ENCODE measurements at regions not wholly inside any gene's neighbourhood (a gene's known extent, or its start where the extent isn't known, plus 50 kb on each side); places are given as distances from the start of the nearest gene placed in this dataset.

- TF ChIP-seq YY1 (IDR thresholded peaks at IDR 0.05; ENCODE audit: insufficient read depth, insufficient read length) (no peak), ZNF274 (IDR thresholded peaks at IDR 0.05; ENCODE audit: low read depth, low read length) (no peak), SUZ12 (IDR thresholded peaks at IDR 0.05; ENCODE audit: extremely low read depth, insufficient read depth, insufficient read length) (no peak)
These were observed 1111.1 kb downstream of the BCL11B start for GRCh38 chr14:98160901-98161300.
